ENCODE measurements at regions not wholly inside any gene's neighbourhood (a gene's known extent, or its start where the extent isn't known, plus 50 kb on each side); places are given as distances from the start of the nearest gene placed in this dataset.

- no peak for DNase-seq
Observed at GRCh38 chr1:4270651-4271337, 370.7 kb upstream of the C1orf174 start.

GRCh38 chr1:4271338-4271998, 371.4 kb upstream of the C1orf174 start:
- DNase-seq, result no peak

DNA sequence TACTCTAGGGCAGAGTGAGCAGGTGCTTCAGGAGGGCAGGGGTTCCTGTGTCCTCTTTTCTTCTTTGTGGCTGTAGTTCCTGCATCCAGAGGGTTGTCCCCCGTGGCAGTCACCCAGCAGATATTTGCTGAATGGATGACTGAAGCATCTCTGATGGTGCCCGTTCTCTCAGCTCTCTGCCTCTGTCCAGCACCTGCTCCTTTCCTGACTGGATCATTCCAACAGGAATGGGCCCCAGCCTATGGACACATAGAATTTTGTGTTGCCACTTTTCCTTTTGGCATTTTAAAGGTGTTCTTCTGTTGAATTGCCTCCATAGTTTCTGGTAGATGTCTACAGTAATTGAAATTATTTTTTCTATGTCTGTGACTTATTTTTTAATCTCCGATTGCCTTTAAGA, 372.5 kb upstream of the C1orf174 start:
- DNase-seq, result no peak

DNA sequence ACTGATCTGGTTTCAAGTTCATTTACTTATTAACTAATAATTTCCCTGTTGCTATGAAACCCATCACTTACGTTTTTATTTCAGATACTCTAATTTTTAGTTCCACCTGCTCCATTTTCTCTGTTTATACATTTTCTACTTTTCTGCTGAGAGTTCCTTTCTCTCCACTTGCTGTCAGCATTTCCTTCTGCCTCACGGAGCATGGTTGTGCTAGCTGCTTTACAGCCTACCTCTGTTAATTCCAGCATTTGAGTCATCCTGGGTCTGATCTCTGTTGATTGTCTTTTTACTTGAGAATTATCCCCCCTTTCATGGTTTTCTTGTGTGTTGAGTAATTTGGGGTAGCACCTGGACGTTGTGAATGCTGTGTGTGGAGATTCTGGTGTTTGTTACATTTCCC, 373.2 kb upstream of the C1orf174 start:
- no peak for DNase-seq

DNA sequence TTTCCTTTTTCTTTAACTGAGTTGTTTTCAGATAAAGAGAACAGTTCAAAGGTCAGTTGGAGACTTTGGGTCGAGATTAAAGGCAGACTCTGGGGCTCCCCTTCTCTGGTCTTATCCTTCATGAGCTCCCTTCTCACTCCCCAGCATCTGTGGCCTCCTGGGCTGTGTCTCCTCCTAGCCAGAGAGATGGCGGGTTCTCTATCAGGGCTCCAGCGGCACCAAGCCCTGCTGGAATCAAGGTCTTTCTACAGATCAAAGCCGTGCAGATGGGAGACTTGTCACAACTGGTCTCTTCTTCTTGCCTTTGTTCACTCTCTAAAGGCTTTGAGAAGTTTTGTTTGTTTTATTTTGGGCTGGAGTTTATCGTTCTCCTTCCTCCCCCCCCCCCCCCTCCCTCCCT, 373.7 kb upstream of the C1orf174 start:
- DNase-seq, result no peak

DNA sequence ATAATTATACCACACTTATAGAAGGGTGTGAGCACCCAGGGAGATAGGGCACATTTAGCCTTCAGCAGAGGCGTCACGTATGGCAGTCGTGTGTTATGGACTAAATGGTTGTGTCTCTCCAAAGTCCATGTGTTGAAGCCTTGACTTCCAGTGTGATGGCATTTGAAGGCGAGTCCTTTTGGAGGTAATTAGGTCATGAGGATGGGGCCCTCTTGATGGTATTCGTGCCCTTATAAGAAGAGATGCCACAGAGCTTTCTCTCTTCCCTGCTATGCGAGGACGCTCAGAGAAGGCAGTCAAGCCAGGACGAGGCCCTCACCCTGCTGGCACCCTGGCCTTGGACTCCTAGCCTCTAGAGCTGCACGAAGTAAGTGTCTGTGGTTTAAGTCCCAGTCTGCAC, 375.0 kb upstream of the C1orf174 start:
- no peak for DNase-seq

- DNase-seq, result no peak
Observed at GRCh38 chr1:4276238-4276637, 376.2 kb upstream of the C1orf174 start.

- no peak for DNase-seq
Observed at GRCh38 chr1:4277598-4277997, 376.8 kb upstream of the AJAP1 start.

GRCh38 chr1:4284976-4285375, 369.4 kb upstream of the AJAP1 start:
- DNase-seq, result no peak

GRCh38 chr1:4292861-4293260, 361.5 kb upstream of the AJAP1 start:
- DNase-seq, result no peak

DNA sequence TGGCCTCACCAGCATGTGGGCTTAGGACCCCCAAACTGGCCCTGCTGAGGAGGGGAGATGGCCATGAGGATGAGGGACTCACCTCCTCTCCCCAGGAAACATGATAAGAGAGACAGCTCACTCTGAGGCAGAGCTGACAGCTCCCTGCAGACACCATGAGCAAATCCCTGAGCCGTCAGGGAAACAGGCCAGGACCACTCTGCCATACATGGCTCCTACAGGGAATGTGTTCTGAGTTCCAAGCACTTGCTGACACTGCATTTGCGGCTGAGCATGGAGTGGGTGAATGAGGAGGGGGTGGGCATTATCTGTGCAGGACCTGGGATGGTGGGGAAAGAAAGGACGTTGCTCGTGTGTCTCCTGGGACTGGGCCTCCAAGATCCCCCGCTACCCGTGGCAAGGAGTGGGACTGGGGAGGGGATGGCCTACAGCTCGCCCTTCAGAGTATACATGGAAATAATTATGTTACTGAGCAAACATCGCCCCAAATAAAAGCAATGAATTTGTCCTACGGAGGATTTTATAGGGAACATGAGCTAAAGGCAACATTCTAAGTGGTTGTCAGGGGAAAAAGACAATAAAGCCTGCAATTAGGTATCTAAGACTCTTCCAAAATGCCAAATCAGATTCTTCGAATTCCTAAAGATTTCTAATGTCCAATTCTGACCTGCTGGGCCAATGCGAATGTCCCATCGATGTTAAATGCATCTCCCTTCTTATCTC, 355.9 kb upstream of the AJAP1 start:
- DNase-seq, result no peak

GRCh38 chr1:4301007-4301406, 353.4 kb upstream of the AJAP1 start:
- DNase-seq, result no peak

DNA sequence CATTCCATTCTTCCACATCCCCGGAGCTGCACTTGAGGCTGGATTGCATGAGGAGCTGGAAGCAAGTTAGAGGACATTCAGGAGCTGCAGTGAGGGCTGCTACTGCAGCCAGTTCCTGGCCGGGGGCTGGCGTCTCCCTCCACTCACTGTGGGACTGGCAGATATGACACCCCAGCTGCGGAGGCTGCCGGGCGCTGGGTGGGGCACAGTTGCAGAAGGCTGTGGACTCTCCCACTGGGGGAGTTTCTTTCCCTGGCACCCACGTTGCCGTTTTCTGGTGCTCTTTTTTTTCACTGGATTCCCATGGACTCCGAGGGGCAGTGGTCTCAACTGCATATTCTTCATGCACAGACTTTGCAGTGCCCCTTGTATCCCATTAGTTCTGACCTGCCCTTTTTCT, 351.1 kb upstream of the AJAP1 start:
- DNase-seq, result no peak

GRCh38 chr1:4305526-4306301, 348.7 kb upstream of the AJAP1 start:
- DNase-seq, result no peak

DNA sequence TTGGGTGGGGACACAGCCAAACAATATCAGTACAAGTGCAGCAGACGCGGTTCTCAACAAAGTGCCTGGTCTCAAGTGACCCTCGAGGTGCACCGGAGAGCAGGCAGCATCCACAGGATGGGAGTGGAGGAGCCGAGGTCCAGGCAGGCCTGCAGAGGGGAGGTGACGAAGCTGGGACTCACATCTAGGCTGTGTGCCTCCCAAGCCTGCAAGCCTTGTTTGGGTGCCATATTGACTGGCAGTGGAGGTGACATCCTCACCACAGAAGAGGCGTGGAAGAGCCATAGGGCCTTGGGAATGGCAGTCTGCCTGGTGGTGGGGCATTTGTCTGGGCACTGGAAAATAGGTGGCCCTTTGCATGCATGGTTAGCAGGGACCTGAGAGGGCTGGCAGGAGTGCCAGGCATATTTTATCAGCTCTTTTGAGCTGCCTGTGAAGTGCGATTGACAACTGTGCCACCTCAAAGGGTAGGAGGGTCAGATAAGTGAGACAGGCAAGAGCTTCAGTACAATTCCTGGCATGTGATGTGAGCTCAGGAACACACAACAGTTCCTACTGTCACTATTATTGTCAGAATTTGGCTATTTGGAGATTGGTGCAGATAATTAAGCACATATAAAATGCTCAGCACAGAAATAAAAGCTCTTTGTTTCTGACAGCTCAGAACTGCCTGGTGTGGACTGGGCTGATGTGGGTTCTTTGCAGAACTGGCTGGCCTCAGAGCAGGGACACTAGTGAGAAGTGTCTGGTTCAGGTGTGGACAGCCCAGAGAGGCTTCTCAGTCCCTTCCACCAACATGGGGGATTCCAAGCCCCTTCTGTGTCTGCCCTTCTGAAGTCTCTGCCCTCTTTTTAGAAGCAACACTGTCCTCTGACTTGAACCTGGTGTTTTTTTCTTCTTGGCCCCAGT, 347.6 kb upstream of the AJAP1 start:
- DNase-seq, result no peak

GRCh38 chr1:4307468-4307845, 347.0 kb upstream of the AJAP1 start:
- no peak for DNase-seq

- no peak for DNase-seq
Observed at GRCh38 chr1:4307911-4308545, 346.4 kb upstream of the AJAP1 start.

DNA sequence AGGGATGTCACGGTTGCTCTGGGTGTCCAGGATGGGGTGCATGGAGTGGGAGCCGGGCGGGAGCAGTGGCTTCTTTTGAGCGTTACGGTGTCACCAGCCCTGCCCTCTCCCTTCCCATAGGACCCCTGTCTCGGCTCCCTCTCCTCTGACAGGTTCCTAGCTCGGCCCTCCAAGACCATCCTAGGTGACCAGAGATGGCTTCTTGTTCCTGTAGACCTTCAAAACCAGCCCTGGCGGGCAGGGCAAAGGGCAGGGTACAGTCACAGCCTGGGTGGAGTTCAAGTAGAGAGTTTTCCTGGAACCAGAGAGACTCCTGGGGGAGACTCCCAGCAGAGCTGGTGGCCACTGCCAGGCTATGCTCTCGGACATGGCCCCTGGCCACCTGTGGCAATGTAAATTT, 345.6 kb upstream of the AJAP1 start:
- DNase-seq, result no peak

DNA sequence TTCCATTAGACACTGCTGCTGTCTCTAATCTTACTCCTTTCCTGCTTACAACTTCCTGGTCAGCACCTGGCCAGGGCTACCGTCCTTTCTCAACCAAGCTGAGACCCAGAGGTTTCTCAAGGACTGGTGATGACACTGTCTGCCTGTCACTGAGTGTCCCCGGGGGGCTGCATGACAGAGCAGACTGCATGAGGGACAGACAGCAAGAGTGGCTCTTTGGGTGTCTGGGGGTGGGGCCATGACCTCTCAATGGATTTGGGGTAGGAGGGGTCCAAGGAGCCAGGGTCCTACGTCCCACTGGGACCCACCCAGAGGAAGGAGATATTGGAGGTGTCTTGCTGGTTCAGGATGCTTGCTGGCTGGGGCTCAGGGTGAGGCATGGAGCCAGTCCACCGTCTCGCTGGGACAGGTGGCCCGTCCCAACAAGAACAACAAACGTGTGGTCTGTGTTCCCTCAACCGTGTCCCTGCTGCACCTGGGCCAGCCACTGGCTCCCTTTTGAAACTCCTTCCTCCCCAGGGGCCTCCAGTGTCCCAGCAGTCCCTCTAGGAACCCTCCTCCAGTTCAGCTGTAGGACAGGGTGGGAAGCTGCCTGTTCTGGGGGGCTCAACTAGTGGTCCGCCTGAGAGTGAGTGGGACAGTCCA, 344.6 kb upstream of the AJAP1 start:
- DNase-seq, result no peak

- DNase-seq, result no peak
Observed at GRCh38 chr1:4310396-4310923, 343.9 kb upstream of the AJAP1 start.
